HG02884 (cell line): ENCODE measurements at regions not wholly inside any gene's neighbourhood (a gene's known extent, or its start where the extent isn't known, plus 50 kb on each side); places are given as distances from the start of the nearest gene placed in this dataset.
"Not testable (repeated sequence)": the region's sequence is repeated elsewhere in the genome, so short reads cannot be mapped to it uniquely, and the experiment has no call there.

Experiments used
- ATAC-seq: cut with Tn5 transposase; IDR thresholded peaks from one replicate; pipeline ENCODE4 v1.9.1; 2021; ENCODE audit warnings: mild to moderate bottlenecking, moderate library complexity; ENCODE audit not compliant: unreplicated experiment

DNA sequence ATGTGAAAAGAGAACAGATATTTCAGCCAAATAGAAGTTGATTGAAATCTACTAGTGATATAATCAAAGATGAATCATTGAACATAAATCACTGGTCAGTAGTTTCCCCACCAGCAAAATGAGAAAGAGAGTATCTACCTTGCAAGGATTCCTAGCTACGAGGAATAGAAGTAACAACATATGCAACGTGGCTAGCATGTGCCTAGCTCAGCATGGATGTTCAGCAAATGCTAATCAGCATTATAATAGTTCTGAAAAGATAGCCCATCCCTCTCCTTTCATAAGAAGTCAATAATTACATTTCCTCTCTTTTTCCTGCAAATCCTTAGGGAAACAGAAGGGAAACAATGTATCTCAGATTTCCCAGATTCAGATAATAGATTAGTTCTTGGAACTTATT lies 417.2 kb downstream of the SATB2 start:
- no peak for ATAC-seq

DNA sequence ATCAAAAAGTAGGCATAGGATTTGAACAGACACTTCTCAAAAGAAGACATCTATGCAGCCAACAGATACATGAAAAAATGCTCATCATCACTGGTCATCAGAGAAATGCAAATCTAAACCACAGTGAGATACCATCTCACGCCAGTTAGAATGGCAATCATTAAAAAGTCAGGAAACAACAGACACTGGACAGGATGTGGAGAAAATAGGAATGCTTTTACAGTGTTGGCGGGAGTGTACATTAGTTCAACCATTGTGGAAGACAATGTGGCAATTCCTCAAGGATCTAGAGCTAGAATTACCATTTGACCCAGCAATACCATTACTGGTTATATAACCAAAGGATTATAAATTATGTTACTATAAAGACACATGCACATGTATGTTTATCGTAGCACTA lies 424.0 kb downstream of the SATB2 start:
- not testable (repeated sequence) for ATAC-seq

DNA sequence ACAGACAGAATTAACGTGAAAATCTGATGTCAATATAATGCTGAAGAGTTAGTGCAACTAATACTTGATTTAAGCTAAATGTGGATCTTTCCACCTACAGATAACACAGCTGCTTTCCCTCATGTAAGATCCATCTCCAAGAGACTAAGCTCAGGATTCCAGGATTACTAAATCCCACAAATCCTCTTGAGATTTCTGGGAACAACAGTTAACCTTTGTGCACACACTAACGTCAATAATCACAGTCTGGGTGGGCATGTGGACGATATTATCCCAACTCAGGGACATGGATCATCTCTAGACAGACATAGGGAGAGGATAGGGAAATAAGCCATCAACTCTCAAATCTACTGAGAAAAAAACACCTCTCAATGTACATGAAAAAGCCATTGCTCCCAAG lies 432.6 kb downstream of the SATB2 start:
- ATAC-seq, result no peak

DNA sequence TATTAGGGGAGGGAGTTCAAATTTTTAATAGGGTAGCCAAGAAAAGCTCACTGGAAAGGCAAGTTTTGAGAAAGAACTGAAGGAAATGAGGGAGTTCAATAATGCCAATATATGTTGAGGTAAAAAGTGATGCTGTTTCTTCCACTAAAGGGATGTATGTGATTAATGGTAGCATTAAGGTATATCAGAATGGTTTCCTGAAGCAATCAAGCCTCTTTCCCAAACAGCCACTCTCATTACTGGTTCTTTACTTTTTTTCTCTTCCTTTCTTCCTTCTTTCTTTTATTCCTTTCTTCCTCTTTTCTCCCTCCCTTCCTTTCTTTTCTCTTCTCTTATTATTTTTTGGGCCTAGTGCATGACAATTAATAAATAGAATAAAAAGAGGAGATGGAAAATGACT lies 433.5 kb downstream of the SATB2 start:
- ATAC-seq, result no peak

DNA sequence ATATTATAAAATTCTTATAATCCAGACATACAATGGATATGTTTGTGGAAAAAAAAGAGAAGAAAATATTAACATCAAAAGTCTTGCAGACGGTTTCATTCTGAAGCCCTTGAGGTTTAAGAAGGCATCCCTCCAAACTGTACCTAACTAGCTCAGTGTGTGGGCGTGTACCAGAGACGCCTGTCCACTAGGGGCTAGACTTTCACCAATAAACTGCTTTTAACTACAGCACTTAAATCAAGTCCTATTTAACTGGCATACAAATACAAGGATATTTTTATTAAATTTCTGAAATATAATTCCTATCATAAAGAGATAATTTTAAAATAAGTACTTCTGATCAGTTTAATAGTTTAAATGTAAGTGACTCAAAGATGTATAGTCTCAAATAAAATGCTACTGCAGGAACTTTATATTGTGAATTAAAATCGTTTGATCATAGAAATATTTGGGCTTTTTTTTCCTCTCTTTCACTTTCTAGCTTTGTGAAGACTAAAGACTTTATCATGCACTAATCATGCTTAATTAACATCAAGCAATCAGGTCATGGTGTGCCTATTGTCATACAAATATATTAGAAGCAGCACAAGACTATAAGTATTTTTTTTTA lies 437.7 kb downstream of the SATB2 start:
- no peak for ATAC-seq

DNA sequence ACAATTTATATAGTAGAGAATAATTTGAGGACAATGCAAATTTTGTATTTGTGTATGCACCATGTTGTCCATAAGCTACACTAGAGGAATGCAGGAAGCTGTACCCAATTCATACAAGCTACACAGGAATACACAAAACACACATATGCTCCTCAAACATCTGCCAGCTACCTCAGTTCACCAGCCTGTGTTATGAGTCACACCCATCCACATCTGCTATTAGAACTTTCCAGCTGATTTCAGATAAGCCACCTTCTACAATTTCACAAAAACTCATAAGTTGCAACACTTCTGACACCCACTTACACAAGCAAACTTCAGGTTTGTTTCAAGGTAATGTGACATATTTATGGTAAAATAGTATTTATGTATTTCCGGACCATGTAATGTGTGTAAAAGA lies 438.9 kb downstream of the SATB2 start:
- ATAC-seq, result no peak

DNA sequence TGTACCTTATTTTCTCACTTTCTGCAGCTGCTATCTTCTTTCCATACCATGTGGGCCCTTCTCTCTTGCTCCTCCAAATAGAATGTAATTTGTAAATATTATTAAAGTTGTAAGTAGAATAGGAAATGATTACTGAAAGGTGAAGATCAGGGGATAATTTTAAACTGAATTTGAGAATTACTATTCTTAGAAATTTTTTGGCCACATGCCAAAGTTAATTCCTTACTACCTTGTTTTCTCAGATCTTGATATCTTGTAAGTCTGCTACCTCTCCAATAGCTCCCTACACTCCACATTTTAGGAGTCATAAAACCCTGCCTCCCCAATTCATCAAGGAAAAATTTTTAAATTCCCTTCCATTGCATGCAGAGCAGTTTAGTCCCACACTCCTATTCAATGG lies 442.7 kb downstream of the SATB2 start:
- no peak for ATAC-seq

DNA sequence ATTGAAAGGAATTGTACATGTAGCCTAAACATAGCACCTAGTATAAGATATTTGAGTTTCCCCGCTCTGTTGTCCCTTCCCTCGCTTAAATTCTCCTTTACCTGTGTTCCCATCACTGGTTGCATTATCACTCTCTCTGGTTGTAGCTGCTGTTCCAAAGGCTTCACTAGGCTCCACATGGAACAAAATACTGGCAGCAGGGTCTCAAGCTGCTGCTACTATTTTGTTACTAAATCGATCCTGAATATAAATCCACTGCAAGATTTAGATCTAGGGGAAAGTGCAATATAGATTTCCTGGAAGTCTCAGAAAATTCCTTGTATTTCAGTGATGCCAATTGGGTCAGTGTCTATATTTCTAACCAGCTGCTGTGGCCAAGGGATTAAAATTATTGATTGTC lies 443.5 kb downstream of the SATB2 start:
- no peak for ATAC-seq

DNA sequence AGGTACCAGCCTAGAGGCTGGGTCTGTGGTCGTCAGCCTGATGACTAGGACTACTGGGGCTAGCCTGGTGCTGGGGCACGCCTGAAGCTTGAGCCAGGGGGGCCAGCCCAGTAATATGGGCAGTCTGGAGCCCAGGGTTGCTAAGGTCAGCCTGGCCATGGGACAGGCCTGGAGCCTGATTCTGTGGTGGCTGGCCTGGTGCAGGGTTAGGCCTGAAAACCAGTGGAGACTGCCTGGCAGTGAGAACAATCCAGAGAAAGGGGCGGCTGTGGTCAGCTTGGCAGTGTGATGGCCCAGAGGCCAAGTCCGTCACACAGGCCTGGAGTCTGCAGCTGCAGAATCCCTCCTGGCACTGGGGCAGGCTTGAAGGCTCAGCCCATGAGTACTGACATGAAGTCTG lies 445.8 kb downstream of the SATB2 start:
- no peak for ATAC-seq

DNA sequence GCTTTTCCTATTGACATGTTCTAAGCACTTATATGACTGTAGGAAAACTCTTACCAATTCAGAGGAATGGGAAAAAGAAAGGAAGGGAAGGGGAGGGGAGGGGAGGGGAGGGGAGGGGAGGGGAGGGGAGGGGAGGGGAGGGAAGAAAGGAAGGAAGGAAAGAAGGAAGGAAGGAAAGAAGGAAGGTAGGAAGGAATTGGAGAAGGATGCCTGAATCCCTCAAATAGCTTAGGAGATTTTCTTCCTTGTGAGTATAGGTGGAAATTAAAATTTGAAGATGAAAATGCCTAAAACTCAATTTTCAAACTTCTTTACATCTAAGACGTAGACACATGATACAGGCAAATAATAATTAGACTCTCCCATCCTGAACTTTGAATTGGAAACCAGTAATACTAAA lies 463.1 kb downstream of the SATB2 start:
- no peak for ATAC-seq

DNA sequence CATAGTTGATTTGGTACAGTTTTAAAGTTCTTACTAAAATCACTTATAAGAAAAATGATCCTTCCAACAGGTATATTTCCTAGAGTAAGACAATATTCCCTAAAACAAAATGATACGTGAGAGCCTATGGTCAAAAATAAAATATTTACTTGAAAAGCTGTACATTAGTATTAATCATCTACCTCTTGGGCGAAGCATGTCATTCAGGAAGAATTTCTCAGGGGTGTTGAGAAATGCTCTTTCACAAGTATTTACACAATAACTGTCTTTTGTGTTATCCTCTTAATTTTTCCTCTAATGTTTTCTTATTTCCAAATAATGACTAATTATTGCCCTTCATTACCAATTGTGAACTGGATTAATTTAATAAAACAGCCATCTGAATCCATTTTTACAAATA lies 466.3 kb downstream of the SATB2 start:
- no peak for ATAC-seq

DNA sequence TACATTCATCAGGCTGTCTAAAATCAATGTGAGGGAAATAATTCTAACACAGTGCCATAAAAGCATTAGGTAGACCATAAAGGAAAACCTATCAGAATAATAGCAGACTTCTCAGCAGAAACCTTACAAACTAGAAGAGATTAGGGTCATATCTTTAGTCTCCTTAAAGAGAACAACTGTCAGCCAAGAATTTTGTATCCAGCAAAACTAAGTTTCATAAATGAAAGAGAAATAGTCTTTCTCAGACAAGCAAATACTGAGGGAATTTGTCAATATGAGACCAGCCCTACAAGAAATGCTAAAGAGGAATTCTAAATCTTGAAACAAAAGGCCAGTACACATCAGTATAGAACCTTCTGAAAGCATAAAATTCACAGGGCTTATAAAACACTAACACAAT lies 482.0 kb downstream of the SATB2 start:
- ATAC-seq, result no peak

DNA sequence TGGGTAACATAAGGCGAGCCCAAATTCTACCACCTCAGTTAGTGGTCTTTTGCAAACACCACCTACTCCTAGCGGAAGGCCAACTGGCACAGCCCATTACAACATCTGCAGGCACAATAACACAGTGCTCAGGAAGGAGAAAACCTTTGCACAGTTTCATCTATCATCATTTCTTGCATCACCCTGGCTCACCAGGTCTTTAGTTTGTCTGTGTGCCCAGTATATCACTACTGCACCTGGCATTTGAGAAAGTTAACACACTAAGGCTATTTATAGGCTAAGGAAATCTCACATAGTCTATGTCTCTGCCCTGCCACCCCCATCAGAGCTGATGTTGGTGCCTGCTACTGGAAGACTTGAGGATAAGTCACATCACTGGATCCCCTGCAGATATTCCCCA lies 484.0 kb downstream of the SATB2 start:
- no peak for ATAC-seq

DNA sequence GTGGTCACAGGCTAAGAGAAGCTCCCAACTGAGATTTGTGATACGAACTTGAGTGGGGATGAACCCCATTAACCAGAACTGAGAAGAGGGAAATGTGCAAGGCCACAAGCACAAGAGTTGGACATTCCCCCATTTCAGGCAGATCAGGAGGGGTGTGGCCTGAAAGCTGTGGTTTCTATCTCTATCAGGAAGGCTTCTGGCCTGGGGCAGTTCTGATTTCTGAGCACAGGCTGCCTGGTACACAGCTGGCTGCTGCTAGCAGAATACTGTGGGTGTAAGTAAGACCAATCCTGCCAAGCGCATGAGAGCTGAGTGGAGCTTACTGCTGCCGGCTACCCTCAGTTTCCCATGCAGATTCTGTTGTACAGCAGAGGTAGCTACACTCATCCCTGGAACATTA lies 484.6 kb downstream of the SATB2 start:
- ATAC-seq, result no peak

DNA sequence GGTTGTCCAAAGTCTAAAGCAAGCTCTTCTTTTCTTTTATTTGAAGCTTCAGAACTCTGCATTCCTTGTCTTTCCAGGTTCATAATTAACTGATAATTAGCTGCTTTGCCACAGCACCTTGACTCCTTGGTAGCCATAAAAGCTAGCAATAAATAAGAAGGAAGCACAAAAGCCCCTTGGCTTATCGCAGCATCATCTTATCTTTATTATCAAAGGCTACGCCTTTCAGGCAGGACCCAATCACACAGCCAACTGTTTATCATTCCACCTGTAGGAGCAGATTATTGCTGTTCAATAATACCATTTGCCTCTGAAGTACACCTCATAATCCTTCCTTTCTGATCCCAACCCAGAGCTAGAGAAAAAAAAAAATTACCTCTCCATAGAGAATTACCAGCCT lies 489.2 kb downstream of the SATB2 start:
- no peak for ATAC-seq

DNA sequence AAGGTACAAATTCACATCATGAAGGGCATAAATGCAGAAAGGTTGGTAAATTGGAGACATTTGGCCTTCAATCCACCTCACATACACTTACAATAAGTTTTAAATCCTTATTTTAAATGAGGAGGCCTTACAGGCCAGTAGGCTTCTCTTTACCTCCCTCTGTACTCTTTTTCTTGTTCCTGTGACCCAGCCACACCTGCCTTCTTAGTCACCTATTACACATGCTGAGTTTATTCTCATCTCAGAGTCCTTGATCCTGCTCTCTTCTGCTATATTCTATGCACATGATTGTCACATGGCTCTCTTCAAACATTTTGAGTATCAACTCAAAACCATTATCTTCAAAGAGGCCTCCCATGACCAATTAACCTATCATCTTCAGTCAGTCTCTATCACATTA lies 491.5 kb downstream of the SATB2 start:
- no peak for ATAC-seq

DNA sequence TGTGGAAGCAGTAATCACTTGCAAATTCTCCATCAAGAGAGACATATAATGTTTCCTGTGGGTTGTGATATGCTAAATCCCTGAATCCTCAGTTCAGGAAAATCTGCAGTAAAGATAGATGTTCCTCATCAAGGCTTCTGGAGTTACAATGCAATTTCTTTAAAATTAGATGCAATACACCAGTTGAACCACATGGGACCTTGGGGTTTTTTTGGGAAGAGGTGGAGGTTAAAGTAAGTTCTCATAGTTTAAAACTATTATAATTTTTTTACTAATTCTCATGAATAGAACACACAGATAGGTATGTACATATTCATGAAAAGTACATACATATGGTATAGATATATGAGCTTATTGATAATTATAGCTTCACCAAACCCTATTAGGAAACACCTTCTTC lies 496.2 kb downstream of the SATB2 start:
- no peak for ATAC-seq

DNA sequence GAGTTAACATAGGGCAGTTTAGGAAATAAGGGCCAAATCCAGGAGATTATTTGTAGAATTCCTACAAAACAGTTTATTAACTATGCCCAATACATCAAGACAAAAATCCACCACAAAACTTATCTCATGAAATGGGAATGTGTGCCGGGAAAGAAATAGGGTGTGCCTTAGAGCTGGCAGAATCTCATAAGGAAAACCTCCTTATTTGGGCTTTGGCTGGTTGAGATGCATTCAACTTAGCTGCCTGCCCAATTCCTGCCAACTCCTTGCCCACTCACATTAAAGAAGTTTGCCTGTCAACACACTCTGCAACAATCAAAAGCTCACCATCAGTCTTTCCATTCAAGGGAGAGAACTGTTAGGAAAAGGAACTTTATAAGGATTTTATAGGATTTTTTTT lies 500.6 kb downstream of the SATB2 start:
- ATAC-seq, result no peak

DNA sequence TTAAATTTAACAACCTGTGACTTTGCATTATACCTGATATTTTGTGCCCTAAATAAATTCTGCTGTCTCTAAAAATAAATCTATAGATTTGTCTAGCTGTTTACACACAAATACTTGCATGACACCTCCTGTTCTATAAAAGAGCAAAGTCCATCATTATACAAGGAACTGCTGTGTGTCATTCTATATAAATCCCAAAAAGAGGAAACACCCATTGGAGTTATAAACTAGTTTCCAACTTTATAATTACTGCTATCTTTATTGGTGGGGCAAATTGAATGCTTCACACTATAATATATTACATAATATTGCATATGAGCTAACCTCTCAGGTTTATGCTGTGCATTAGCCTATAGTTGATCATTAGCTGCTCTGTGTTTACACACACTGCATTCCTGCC lies 504.4 kb downstream of the SATB2 start:
- no peak for ATAC-seq

DNA sequence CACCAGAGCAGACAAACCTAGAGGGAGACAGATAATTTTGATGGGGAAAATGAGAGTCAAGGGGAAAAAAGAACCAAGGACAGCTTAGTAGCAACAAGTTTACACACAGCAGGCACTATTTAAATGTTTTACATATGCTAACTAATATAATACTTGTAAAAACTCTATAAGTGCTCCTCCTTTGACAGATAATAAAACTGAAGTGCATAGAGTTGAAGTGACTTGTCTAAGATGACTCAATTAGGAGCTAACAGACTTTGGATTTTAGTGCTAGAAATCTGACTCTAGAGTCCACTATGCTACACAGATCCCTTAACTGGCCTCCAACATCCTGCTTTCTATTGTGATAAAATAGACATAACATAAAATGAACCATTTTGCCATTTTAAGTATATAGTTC lies 506.9 kb downstream of the SATB2 start:
- no peak for ATAC-seq

DNA sequence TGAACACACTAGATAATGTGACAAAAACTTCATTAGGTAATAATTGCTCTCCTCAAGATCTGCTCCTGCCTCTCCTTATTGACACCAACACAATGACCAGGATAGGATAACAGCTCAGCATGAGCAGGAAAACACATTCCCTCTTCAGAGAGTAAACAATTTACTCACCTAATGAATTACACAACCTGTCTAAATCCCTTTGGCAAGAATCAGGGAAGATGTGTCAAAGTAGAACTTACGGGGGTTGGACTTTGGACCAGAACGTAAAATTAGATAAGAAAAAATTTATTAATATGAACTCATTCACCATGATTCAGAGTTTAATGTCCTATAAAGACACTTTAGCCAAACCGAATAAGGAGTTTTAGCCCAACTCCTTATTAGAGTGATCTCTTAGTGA lies 512.2 kb downstream of the SATB2 start:
- ATAC-seq, result no peak

DNA sequence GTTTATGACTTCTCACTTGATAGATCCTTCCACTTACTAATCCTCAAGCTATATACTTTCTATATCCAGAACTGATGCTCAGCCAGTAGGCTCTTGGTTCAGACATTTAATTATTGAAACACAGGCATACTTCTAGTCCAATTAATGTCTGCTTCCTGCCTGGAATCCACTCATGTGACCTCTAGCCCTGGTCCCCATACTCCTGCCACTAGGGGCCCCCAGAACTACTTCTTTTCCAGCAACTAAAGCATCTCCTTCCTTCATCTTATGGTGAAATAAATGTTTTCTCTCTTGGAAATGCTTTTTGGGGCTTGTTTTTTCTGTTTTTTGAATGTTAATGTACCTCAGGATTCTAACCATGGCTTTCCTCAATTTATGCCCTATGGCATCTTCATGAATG lies 527.6 kb downstream of the SATB2 start:
- ATAC-seq, result no peak

DNA sequence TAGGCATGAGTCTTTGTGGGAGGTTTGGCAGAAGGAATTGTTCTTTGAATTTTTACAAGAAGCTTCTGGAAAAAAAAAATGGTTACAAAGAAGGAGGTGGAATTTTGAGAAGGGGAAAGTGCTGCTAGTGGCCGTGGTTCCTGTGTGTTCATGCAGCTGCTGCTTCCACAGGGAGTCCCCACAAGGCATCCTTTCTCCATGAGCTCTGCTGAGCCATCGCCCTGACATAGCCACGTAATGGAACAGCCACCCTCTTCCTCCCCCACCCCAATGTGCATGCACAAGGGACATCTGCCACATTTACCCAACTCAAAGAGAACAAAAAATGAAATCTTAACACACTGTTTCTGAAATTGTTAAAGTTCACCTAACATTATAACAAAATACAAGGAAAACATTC lies 529.7 kb downstream of the SATB2 start:
- ATAC-seq, result no peak
